ENCODE measurements at regions not wholly inside any gene's neighbourhood (a gene's known extent, or its start where the extent isn't known, plus 50 kb on each side); places are given as distances from the start of the nearest gene placed in this dataset.

DNA sequence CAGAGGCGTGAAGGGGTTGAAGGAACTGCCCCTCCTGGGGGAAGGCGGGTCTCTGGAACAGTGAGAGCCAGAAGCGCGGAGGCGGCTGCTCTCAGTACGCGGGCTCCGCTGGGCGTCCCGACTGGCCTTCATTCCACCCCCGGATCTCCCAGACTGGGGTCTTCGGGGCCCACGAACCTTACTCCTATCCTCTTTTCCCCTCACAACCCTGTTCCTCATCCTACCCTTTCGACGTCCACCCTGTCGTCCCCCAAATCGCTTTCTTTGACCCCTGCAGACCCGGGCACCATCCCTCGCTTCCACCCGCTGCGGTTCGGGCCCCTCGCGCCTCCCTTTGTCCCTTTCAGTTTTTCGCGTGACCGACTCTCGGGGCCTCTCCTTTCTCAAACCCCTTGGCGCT is 2114.6 kb downstream of the TP53TG3F start:
- Histone ChIP-seq H3K4me1 (ENCODE audit: low read depth, poor library complexity, severe bottlenecking) (no peaks in the 10 kb centered on the region), H2AFZ (ENCODE audit: low read depth) (no peak overlapping the region), H3K4me3 (IDR thresholded peaks at IDR 0.05; ENCODE audit: insufficient read depth, low read depth, low read length) (no peak overlapping the region), H3K36me3 (ENCODE audit: insufficient read depth) (no peaks in the 10 kb centered on the region), H3K79me2 (ENCODE audit: insufficient read depth, low read depth) (no peaks in the 10 kb centered on the region), H3K27me3 (ENCODE audit: insufficient read depth, low read depth) (no peaks in the 10 kb centered on the region), H3K4me2 (no peak overlapping the region), H3K27ac (no peak overlapping the region), H4K20me1 (ENCODE audit: insufficient read depth) (no peaks in the 10 kb centered on the region), H3K9ac (no peak overlapping the region)
- TF ChIP-seq, protein P1, sequence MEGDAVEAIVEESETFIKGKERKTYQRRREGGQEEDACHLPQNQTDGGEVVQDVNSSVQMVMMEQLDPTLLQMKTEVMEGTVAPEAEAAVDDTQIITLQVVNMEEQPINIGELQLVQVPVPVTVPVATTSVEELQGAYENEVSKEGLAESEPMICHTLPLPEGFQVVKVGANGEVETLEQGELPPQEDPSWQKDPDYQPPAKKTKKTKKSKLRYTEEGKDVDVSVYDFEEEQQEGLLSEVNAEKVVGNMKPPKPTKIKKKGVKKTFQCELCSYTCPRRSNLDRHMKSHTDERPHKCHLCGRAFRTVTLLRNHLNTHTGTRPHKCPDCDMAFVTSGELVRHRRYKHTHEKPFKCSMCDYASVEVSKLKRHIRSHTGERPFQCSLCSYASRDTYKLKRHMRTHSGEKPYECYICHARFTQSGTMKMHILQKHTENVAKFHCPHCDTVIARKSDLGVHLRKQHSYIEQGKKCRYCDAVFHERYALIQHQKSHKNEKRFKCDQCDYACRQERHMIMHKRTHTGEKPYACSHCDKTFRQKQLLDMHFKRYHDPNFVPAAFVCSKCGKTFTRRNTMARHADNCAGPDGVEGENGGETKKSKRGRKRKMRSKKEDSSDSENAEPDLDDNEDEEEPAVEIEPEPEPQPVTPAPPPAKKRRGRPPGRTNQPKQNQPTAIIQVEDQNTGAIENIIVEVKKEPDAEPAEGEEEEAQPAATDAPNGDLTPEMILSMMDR (conservative IDR thresholded peaks at IDR 0.05; ENCODE audit: low read depth, low read length): no peak

DNA sequence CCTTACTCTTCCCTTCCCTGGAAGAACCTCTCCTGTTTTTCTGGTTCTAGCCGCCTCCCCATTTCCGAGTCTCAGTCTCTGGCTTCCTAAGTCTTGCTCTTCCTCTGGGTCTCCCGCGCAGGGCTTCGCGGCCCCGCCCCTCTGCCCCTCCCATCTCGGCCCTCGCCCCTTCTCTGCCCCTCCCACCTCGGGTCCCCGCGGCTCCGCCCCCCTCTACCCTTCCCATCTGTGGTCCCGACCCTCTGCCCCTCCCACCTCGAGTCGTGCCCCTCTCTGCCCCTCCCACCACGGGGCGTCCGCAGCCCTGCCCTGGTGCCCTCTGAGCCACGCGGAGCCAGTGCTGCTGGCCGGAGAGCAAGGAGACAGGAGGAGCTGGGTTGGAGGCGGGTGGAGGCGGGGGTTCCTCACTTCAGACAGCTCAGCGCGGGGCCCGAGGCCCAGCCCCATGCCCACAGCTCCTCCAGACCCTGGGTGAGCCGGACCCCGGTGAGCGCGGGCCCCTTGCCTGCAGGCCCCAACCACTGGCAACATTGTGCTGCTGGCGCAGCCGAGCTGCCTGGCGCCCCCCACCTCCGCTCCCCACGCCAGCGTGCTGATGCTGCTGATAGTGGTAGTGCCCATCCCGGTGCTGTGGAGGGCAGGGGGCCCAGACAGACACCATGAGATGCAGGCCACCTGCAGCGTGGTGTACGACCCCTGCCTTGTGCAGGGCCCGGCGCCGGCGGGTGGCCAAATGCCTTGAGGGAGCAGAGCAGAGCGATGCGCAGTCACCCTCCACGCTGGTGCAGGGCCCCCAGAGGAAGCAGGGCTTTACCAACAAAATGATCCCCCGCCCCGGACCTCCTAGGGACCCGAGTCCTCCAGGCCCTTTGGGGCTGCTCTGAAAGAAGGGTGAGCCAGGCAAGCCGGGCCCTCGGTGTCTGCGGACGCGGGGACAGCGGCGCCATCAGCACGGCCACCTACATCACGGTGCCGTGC is 2115.3 kb downstream of the TP53TG3F start:
- no peak overlapping the region for H3K4me3 ChIP-seq (IDR thresholded peaks at IDR 0.05; ENCODE audit: insufficient read depth, low read depth, low read length)
- no peak overlapping the region for H3K4me2 ChIP-seq
- no peaks in the 10 kb centered on the region for H3K36me3 ChIP-seq (ENCODE audit: insufficient read depth)
- H3K4me1 ChIP-seq (ENCODE audit: low read depth, poor library complexity, severe bottlenecking): no peaks in the 10 kb centered on the region
- no peaks in the 10 kb centered on the region for H3K27me3 ChIP-seq (ENCODE audit: insufficient read depth, low read depth)
- no peaks in the 10 kb centered on the region for H3K79me2 ChIP-seq (ENCODE audit: insufficient read depth, low read depth)
- H2AFZ ChIP-seq (ENCODE audit: low read depth): no peak overlapping the region
- no peak overlapping the region for H3K9ac ChIP-seq
- no peaks in the 10 kb centered on the region for H4K20me1 ChIP-seq (ENCODE audit: insufficient read depth)
- TF ChIP-seq, protein P1 (conservative IDR thresholded peaks at IDR 0.05; ENCODE audit: low read depth, low read length): no peak
- no peak overlapping the region for H3K27ac ChIP-seq

DNA sequence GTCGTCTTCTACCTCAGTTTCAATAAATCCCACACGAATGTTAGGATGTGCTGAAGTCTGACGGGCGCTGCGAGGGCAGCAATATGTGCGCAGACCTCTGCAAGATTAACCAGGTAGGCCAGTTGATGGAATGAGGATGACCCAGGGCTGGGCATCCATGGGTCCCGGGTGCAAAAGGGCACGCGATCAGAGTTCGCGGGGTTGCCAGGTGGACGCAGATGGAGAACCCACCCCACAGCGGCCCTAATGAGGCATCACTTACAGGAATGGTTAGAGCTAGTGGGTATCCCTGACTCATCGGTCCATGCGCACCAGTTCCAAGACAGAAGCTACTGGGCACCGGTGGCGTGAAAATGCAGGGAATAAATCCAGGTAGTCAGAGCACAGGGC is 2116.0 kb downstream of the TP53TG3F start:
- Histone ChIP-seq H3K27me3 (ENCODE audit: insufficient read depth, low read depth) (no peaks in the 10 kb centered on the region), H3K79me2 (ENCODE audit: insufficient read depth, low read depth) (no peaks in the 10 kb centered on the region), H3K4me3 (IDR thresholded peaks at IDR 0.05; ENCODE audit: insufficient read depth, low read depth, low read length) (no peak overlapping the region), H3K36me3 (ENCODE audit: insufficient read depth) (no peaks in the 10 kb centered on the region), H2AFZ (ENCODE audit: low read depth) (no peak overlapping the region), H3K9ac (no peak overlapping the region), H3K4me2 (no peak overlapping the region), H3K27ac (no peak overlapping the region), H3K4me1 (ENCODE audit: low read depth, poor library complexity, severe bottlenecking) (no peaks in the 10 kb centered on the region), H4K20me1 (ENCODE audit: insufficient read depth) (no peaks in the 10 kb centered on the region)
- TF ChIP-seq, protein P1 (conservative IDR thresholded peaks at IDR 0.05; ENCODE audit: low read depth, low read length): no peak

DNA sequence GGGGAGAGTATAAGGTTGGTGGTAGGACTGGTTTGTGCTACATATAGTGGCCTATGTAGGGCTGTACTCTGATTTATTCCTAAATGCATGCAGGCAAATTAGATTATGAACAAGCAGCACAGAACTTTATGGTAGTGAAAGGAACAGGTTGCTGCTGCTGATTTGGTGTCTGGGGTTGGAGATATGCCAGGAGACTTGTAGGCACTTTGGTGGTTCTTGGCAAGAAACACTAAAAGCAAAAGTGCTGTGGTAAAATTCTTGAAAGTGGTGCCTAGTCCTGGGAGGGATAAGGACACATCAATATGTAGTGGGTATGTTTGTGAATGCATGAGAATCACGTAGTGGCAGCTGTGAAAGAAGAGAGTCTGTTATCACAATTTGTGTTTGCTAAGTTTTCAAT is 2126.0 kb downstream of the TP53TG3F start:
- Histone ChIP-seq H3K9ac (no peak overlapping the region), H3K4me2 (no peak overlapping the region), H2AFZ (ENCODE audit: low read depth) (no peak overlapping the region), H4K20me1 (ENCODE audit: insufficient read depth) (no peaks in the 10 kb centered on the region), H3K27ac (no peak overlapping the region), H3K4me1 (ENCODE audit: low read depth, poor library complexity, severe bottlenecking) (no peaks in the 10 kb centered on the region), H3K4me3 (IDR thresholded peaks at IDR 0.05; ENCODE audit: insufficient read depth, low read depth, low read length) (no peak overlapping the region), H3K36me3 (ENCODE audit: insufficient read depth) (no peaks in the 10 kb centered on the region), H3K79me2 (ENCODE audit: insufficient read depth, low read depth) (no peaks in the 10 kb centered on the region), H3K27me3 (ENCODE audit: insufficient read depth, low read depth) (no peaks in the 10 kb centered on the region)
- TF ChIP-seq, protein P1 (conservative IDR thresholded peaks at IDR 0.05; ENCODE audit: low read depth, low read length): no peak

Data from KMS-11 (cell line).